NCI-H2081 (cell line): ENCODE measurements at regions not wholly inside any gene's neighbourhood (a gene's known extent, or its start where the extent isn't known, plus 50 kb on each side); places are given as distances from the start of the nearest gene placed in this dataset.
"Not testable (repeated sequence)": the region's sequence is repeated elsewhere in the genome, so short reads cannot be mapped to it uniquely, and the experiment has no call there.

Experiments used
- DNase-seq, 2 experiments: peaks; one replicate each; lab custom pipeline; 2025; lab: John Stamatoyannopoulos, UW

GRCh38 chr5:36739751-36740221 is 133.4 kb downstream of the SLC1A3 start:
- peak; percentile 83 to 88 for DNase-seq

- DNase-seq: peak in 1 of 2 experiments; percentile 38
Measured at GRCh38 chr5:36740259-36740898, 134.0 kb downstream of the SLC1A3 start.

GRCh38 chr5:36741128-36741527 is 134.7 kb downstream of the SLC1A3 start:
- DNase-seq: no peak

- DNase-seq: no peak
Measured at GRCh38 chr5:36743891-36744772, 132.4 kb upstream of the NIPBL start.

- DNase-seq: peak; percentile 84 to 88
Measured at GRCh38 chr5:36744773-36745589, 131.6 kb upstream of the NIPBL start.

- DNase-seq: not testable (repeated sequence)
Measured at GRCh38 chr5:36747794-36748193, 128.8 kb upstream of the NIPBL start.

- DNase-seq: no peak
Measured at GRCh38 chr5:36751886-36752285, 124.7 kb upstream of the NIPBL start.

- no peak for DNase-seq
Measured at GRCh38 chr5:36755342-36755741, 121.2 kb upstream of the NIPBL start.

GRCh38 chr5:36755920-36756488 is 120.6 kb upstream of the NIPBL start:
- DNase-seq: no peak

- no peak for DNase-seq
Measured at GRCh38 chr5:36756848-36757247, 119.7 kb upstream of the NIPBL start.

- DNase-seq: no peak
Measured at GRCh38 chr5:36759117-36759516, 117.5 kb upstream of the NIPBL start.

GRCh38 chr5:36763454-36763853 is 113.1 kb upstream of the NIPBL start:
- no peak for DNase-seq

- DNase-seq: no peak
Measured at GRCh38 chr5:36765876-36766275, 110.7 kb upstream of the NIPBL start.

- DNase-seq: no peak
Measured at GRCh38 chr5:36766981-36767380, 109.6 kb upstream of the NIPBL start.

GRCh38 chr5:36768450-36768849 is 108.1 kb upstream of the NIPBL start:
- DNase-seq: no peak

GRCh38 chr5:36769129-36769770 is 107.3 kb upstream of the NIPBL start:
- DNase-seq: no peak

GRCh38 chr5:36770125-36770524 is 106.4 kb upstream of the NIPBL start:
- DNase-seq: no peak

- no peak for DNase-seq
Measured at GRCh38 chr5:36772276-36773140, 104.1 kb upstream of the NIPBL start.

GRCh38 chr5:36777105-36777757 is 99.3 kb upstream of the NIPBL start:
- peak; percentile 27 to 45 for DNase-seq

GRCh38 chr5:36778336-36778735 is 98.2 kb upstream of the NIPBL start:
- DNase-seq: no peak
